ENCODE measurements at regions not wholly inside any gene's neighbourhood (a gene's known extent, or its start where the extent isn't known, plus 50 kb on each side); places are given as distances from the start of the nearest gene placed in this dataset.

GRCh38 chr12:58988643-58989344, 68.5 kb upstream of the LRIG3 start:
- TF ChIP-seq SIN3A (IDR thresholded peaks at IDR 0.05; ENCODE audit: borderline replicate concordance, insufficient read depth, low read depth, low read length), result no peak
- TF ChIP-seq POLR2AphosphoS5 (IDR thresholded peaks at IDR 0.05; ENCODE audit: low read depth, low read length), result no peak
- H3K27ac ChIP-seq (ENCODE audit: low read length), result no peak overlapping the region
- no peaks in the 10 kb centered on the region for H3K4me1 ChIP-seq (ENCODE audit: control insufficient read depth, insufficient read depth, low read length)
- H3K9me3 ChIP-seq (ENCODE audit: control insufficient read depth, insufficient read depth, low read depth, low read length), result no peaks in the 10 kb centered on the region
- ChIA-PET POLR2A (no interaction called here), CTCF (no interaction called here)
- ATAC-seq (no peak), DNase-seq (ENCODE audit: low read depth, low spot score) (no peak)
- H3K27me3 ChIP-seq (ENCODE audit: control insufficient read depth, insufficient read depth, low read length), result no peaks in the 10 kb centered on the region
- no TSS peak for BruUV-seq (replicated peaks)
- in situ Hi-C loops (cut with HindIII; ENCODE audit: low pct_unique_long_range_greater_than_20kb, low sequenced_read_pairs) (no loop called here), intact Hi-C loops (cut with micrococcal nuclease; ENCODE audit: unreplicated experiment) (no loop called here)
- H3K4me3 ChIP-seq (ENCODE audit: low read depth in 2 of 2, low read length in 2 of 2), result no peak overlapping the region
- no peaks in the 10 kb centered on the region for H3K36me3 ChIP-seq (ENCODE audit: control insufficient read depth, insufficient read depth, low read length)

DNA sequence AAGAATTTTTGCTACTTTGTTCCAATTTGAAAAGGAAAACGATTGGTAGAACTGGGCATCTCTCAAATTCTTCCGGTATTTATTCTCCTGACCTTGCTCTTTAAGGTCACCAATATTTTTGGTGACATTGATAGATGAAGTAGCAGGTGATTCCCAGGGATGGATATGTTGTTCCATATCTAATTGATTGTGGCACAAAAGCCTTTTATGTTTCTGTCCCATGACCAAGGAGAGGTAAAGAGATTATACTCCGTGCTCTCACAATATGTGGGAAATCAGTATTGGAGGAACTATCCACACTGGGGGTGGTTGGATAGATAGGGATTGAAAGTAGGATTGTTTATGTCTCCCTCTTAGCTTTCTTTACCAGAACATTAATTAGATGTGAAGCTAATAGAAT, 61.7 kb upstream of the LRIG3 start:
- H3K4me3 ChIP-seq (ENCODE audit: low read depth in 2 of 2, low read length in 2 of 2), result no peak overlapping the region
- H3K27ac ChIP-seq (ENCODE audit: low read length), result no peak overlapping the region
- DNase-seq (ENCODE audit: low read depth, low spot score) (no peak), ATAC-seq (no peak)
- H3K9me3 ChIP-seq (ENCODE audit: control insufficient read depth, insufficient read depth, low read depth, low read length), result no peaks in the 10 kb centered on the region
- POLR2A ChIA-PET, result interaction anchor here (0.8 kb wide), 1 partner anchor 1483 kb away, joined by 3 read pairs; no protein-coding TSS in a partner anchor
- CTCF ChIA-PET, result no interaction called here
- intact Hi-C loops (cut with micrococcal nuclease; ENCODE audit: unreplicated experiment), result no loop called here
- H3K27me3 ChIP-seq (ENCODE audit: control insufficient read depth, insufficient read depth, low read length), result no peaks in the 10 kb centered on the region; the same call in 1 of the 2 replicates
- TF ChIP-seq CTCF (IDR thresholded peaks at IDR 0.05) (no peak), POLR2AphosphoS5 (IDR thresholded peaks at IDR 0.05; ENCODE audit: low read depth, low read length) (no peak), TCF7L2 (IDR thresholded peaks at IDR 0.05; ENCODE audit: low read depth, low read length) (no peak), SIN3A (IDR thresholded peaks at IDR 0.05; ENCODE audit: borderline replicate concordance, insufficient read depth, low read depth, low read length) (no peak), REST (IDR thresholded peaks at IDR 0.05; ENCODE audit: insufficient read depth in 1 of 2, low read depth in 2 of 2, low read length in 1 of 2) (no peak)
- no peaks in the 10 kb centered on the region for H3K36me3 ChIP-seq (ENCODE audit: control insufficient read depth, insufficient read depth, low read length)
- no peaks in the 10 kb centered on the region for H3K4me1 ChIP-seq (ENCODE audit: control insufficient read depth, insufficient read depth, low read length)
- no TSS peak for BruUV-seq (replicated peaks)
- in situ Hi-C loops (cut with HindIII; ENCODE audit: low pct_unique_long_range_greater_than_20kb, low sequenced_read_pairs), result no loop called here

GRCh38 chr12:58980768-58981167, 60.5 kb upstream of the LRIG3 start:
- H3K4me3 ChIP-seq (ENCODE audit: low read depth in 2 of 2, low read length in 2 of 2), result no peak overlapping the region
- no TSS peak for BruUV-seq (replicated peaks)
- ATAC-seq (no peak), DNase-seq (ENCODE audit: low read depth, low spot score) (no peak)
- in situ Hi-C loops (cut with HindIII; ENCODE audit: low pct_unique_long_range_greater_than_20kb, low sequenced_read_pairs), result no loop called here
- POLR2A ChIA-PET, result no interaction called here
- no peaks in the 10 kb centered on the region; the same call in 1 of the 2 replicates for H3K27me3 ChIP-seq (ENCODE audit: control insufficient read depth, insufficient read depth, low read length)
- no peaks in the 10 kb centered on the region for H3K36me3 ChIP-seq (ENCODE audit: control insufficient read depth, insufficient read depth, low read length)
- CTCF ChIA-PET, result no interaction called here
- intact Hi-C loops (cut with micrococcal nuclease; ENCODE audit: unreplicated experiment), result no loop called here
- TF ChIP-seq POLR2AphosphoS5 (IDR thresholded peaks at IDR 0.05; ENCODE audit: low read depth, low read length) (no peak), TCF7L2 (IDR thresholded peaks at IDR 0.05; ENCODE audit: low read depth, low read length) (no peak), CTCF (IDR thresholded peaks at IDR 0.05) (no peak), REST (IDR thresholded peaks at IDR 0.05; ENCODE audit: insufficient read depth in 1 of 2, low read depth in 2 of 2, low read length in 1 of 2) (no peak), SIN3A (IDR thresholded peaks at IDR 0.05; ENCODE audit: borderline replicate concordance, insufficient read depth, low read depth, low read length) (no peak)
- no peak overlapping the region for H3K27ac ChIP-seq (ENCODE audit: low read length)
- H3K4me1 ChIP-seq (ENCODE audit: control insufficient read depth, insufficient read depth, low read length), result no peaks in the 10 kb centered on the region
- no peaks in the 10 kb centered on the region for H3K9me3 ChIP-seq (ENCODE audit: control insufficient read depth, insufficient read depth, low read depth, low read length)
